C4-2B (cell line): ENCODE measurements at regions not wholly inside any gene's neighbourhood (a gene's known extent, or its start where the extent isn't known, plus 50 kb on each side); places are given as distances from the start of the nearest gene placed in this dataset.

Source experiments
- H3K27ac ChIP-seq: fragments of 450-650 bp; 2 replicates; pipeline ENCODE4 v1.5.1; 2017
- CTCF ChIP-seq: fragments of 450-650 bp; conservative IDR thresholded peaks from 2 replicates; pipeline ENCODE4 v1.5.1; 2017; ENCODE audit warnings: mild to moderate bottlenecking
- ZFX ChIP-seq: fragments of 450-650 bp; IDR thresholded peaks from 2 replicates; pipeline ENCODE4 v1.6.1; 2017

DNA sequence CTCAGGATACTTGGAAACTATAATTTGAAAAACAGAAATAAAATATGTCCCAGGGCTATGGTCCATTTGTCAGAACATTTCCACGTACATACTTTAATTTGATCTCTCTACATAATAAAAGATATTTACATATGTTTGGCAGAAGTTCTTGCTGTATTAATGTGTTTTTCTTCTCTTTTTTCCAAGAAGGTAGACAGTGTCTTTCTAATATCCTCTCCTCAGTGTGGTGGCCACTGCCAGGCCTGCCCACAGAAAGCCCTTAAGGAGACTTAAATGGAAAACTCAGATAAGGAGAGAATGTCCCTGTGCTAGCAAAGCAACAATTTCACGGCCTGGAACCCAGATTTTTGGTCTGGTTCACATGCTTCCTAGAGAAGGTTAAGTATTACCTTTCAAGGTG is 76.5 kb upstream of the ARHGEF26 start:
- no peak for TF ChIP-seq CTCF
- no peak for TF ChIP-seq ZFX

GRCh38 chr3:154050216-154050615 is 71.0 kb upstream of the ARHGEF26 start:
- H3K27ac ChIP-seq: no peak overlapping the region
- no peak for TF ChIP-seq ZFX
- no peak for TF ChIP-seq CTCF

More for the DNA sequence above, 76.5 kb upstream of the ARHGEF26 start:
- no peak overlapping the region for H3K27ac ChIP-seq

DNA sequence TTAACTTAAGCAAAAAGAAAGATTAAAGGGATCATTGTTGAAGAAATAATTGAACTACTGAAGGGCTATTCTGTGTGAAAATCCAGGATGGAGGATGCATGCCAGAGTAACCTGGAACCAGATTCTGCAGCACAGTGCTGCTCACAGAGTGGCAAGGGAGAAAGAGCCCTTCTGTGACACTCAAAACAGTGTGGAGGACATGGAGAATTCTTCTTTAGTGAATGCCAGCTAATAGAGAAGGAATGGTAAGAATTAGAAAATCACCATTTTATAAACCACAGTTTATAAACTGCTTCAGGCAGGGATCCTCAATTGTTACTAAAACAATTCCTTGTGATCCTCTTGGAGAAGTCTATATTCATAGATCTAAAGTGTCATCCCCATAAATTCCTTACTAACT is 70.4 kb upstream of the ARHGEF26 start:
- TF ChIP-seq CTCF: no peak
- TF ChIP-seq ZFX: no peak
- H3K27ac ChIP-seq: no peak overlapping the region

GRCh38 chr3:154059833-154060232 is 61.4 kb upstream of the ARHGEF26 start:
- H3K27ac ChIP-seq: peak overlapping the region; percentile 69
- TF ChIP-seq ZFX: no peak
- TF ChIP-seq CTCF: no peak

DNA sequence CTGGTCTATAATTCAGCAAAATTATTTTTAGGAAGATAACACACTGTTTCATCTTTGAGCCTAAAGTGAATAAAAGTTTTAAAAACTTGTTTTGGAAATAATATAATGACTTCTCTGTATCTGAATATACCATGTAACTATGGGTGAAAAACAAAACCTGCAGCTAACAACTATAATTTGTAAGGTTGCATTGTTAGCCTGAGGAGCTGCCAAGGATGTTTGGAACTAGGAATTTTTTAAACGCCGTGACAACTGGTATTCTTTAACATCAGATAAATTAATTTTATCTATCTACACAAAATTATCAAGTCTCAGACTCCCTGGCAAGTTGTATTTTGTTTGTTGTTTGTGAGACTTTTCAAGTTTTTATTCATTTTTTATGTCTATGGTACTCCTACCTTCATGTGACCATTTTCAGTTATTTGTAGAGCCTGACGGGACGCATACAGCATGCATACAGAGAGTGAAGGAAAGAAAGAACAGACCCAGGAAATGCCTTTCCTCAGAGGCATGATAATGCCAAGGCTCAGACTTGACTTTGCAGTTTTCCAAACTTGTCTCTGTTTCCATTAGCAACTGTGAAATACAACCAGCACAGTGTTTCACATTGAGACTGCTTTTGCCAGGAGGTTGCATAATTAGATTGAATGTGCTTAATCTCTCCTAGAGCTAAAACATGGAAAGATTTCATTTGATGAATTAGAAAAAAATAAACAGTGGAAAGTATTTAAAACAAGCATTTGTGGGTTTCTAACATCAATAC is 60.8 kb upstream of the ARHGEF26 start:
- H3K27ac ChIP-seq: peak overlapping the region; percentile 69; the same call in 1 of the 2 replicates
- no peak for TF ChIP-seq CTCF
- no peak for TF ChIP-seq ZFX

DNA sequence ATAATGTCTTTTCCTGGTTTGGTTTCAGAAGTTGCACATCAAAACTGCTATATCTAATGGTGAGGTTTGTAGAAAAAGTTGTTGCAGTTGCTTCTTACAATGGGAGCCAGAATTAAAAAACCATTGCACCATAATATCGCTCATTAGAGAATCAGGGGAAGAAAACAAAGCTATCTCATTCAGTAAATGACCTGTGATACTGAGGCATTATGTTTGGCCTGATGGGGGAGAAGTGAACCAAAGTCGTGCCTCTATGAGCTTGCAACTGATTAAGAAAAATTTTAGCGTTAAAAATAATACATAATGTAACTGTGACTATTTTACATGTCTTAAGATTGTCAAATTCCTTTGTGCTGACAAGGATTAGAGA is 60.2 kb upstream of the ARHGEF26 start:
- no peak overlapping the region for H3K27ac ChIP-seq
- TF ChIP-seq ZFX (no peak), CTCF (no peak; the same call in none of the 2 replicates)

DNA sequence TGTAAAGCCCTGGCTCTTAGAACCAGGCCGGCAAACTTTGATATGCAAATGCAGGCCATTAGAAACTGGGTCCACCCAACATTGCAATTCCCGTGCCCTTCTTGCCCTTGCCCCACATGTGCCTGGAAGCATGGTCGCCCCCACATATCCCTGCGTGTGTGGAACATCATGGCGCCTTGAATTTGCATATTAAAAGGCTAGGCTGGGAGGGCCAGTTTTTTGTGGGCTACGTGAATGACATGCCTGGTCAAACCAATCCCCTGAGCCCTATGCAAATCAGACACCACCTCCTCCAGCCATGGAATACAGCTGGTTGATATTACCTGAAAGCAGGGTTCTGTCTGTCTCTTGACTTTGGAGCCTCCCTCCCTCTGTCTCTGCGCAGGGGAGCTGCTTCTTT is 58.7 kb upstream of the ARHGEF26 start:
- no peak overlapping the region for H3K27ac ChIP-seq
- no peak for TF ChIP-seq ZFX
- TF ChIP-seq CTCF: no peak
